Stimulated activated memory B cell treated with anti-CD40 and anti-IgM and Interleukin-4, amounts not matched to agents 10 μg/mL and 1 μg/mL and 100 μg/mL, for 72 hours (primary cell): ENCODE measurements at regions not wholly inside any gene's neighbourhood (a gene's known extent, or its start where the extent isn't known, plus 50 kb on each side); places are given as distances from the start of the nearest gene placed in this dataset.

Experiments used
- ATAC-seq: fragments of 150-1000 bp; cut with Tn5 transposase; 2 replicates; pipeline ENCODE4 v1.10.0; 2021
- H3K27ac Mint-ChIP-seq: one replicate; pipeline ENCODE4 v1.8.0; 2022; ENCODE audit warnings: mild to moderate bottlenecking, mixed read lengths
- H3K27me3 Mint-ChIP-seq: one replicate; pipeline ENCODE4 v1.8.0; 2022; ENCODE audit warnings: mixed read lengths
- H3K36me3 Mint-ChIP-seq: one replicate; pipeline ENCODE4 v1.8.0; 2022; ENCODE audit warnings: mixed read lengths
- H3K4me1 Mint-ChIP-seq: one replicate; pipeline ENCODE4 v1.8.0; 2022; ENCODE audit warnings: mixed read lengths
- H3K4me3 Mint-ChIP-seq: one replicate; pipeline ENCODE4 v1.8.0; 2022; ENCODE audit warnings: mild to moderate bottlenecking, moderate library complexity, mixed read lengths
- H3K9me3 Mint-ChIP-seq: one replicate; pipeline ENCODE4 v1.8.0; 2022; ENCODE audit warnings: mixed read lengths

DNA sequence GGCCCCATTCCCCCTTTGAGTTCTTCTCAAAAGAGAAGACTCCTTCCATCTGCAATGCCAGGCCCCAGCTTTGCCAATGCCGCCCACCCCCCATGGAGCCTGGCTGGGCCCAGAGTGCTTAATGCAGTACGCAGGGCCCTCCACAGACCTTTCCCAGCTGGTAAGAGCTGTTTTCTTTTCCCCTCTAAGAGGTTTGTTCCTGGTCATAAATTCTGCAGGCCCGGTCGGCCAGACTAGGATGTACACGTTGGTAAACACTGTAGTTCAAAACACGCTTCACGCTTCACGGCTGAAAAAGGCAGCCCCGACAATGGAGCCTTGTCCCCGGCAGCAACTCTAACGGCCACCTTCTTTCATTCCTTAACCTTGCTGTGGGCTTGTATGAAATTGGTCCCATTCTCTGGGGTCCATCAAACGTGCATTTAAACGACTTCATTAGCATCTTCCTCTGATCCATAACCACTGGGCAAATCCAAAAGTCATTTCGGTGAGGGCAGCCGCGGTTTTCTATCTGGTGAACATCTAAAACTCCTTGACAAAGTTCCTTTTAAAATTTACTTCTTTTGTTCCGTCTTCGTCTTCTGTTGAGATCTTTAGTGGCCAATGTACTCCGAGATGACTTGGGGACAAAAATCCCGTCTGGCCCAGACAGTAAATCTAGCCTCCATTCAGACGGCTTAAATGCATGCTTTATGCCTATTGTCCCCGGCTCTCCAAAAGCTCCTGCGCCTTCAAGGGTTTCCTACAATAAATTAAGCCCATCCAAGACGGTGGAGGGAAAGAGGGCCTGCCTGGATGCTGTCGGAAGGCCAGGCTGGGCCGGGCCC is 60.0 kb upstream of the MYEOV start:
- Mint-ChIP-seq H3K4me3 (no peak overlapping the region), H3K27me3 (peaks cover 43% of the 10 kb centered on the region), H3K27ac (no peak overlapping the region), H3K4me1 (peaks cover 8% of the 10 kb centered on the region), H3K9me3 (peaks cover 3% of the 10 kb centered on the region), H3K36me3 (no peaks in the 10 kb centered on the region)
- no peak for ATAC-seq

DNA sequence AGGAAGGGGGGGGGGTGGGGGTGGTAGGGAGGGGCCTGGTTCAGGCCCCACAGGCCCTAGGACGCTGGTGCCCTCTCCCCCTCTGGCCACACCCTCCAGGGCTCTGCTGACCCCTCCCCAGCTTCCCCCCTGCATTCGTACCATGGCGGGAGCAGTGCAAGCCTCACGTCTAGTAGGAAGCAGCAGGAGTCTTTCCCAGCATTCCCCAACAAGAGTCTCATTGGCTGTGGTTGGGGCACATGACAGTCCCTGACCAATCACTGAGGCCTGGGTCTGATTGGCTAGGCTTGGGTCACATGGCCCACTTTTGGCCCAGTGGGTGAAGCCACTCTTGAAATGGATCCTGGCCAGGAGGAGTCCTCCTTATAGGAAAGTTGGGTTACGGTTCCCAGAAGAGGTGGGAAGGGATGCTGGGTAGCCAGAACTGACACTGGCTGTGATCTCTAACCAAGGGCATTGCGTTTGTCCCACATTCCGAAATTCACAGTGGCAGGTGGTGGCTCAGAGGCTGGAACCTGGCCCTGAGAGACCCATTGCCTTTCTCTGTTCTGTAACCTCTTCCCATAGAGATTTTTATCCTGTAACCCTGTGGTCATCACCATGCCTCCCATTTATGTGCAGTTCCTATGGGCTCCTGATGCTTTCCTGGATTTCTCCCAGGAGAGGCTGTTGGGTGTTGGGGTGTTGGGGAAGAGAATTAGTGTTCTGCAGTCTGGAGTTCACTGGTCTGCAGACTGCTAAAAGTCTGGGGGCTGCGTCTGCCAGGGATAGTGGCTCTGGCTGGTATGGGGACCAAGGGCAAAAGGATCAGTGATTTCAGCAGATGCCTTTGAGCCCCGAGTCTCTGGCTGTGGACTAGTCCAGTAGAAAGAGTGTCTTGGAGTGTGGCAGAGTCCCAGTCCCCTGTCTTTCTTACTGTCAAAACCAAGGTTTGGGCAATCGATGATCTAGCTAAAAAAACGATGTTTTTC is 58.9 kb upstream of the MYEOV start:
- Mint-ChIP-seq H3K4me1 (peaks cover 17% of the 10 kb centered on the region), H3K27me3 (peaks cover 43% of the 10 kb centered on the region), H3K36me3 (no peaks in the 10 kb centered on the region), H3K4me3 (no peak overlapping the region), H3K27ac (no peak overlapping the region), H3K9me3 (peaks cover 3% of the 10 kb centered on the region)
- ATAC-seq, result no peak

DNA sequence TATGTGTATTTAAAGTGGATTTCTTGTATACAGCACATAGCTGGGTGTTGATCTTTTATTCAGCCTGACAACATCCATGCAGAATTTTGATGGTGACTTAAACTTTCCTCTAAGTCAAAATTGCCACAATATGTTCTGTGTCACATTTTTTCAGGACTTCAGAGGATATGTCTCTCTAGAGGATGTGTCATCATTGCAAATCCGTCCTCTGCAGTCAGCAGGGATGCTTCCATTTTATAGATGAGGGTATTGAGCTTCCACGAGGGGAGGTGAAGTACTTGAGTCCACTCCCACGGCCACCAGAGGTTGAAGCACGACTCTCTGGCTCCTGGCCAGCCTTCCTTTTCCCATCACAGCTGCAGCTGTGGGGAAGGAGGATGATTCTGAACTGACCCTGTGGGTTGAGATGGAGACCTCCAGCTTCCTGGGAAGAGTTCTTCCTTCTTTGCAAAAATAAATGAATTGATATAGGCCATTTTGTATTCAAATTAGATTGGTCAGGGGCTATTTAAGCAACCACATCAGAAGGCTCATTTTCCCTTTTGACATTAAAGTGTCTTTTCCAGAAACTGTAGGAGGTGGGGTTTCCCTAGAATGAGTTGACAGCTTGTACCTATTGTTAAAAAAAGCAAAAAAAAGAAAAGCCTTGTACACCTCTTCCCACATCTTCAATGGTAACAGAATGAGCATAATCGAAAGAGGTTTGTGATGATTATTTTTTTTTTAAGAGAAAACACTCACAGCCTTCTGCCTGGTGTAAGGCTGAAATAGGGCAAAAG is 55.2 kb upstream of the MYEOV start:
- H3K36me3 Mint-ChIP-seq, result no peaks in the 10 kb centered on the region
- peak; percentile 50 for ATAC-seq
- peaks cover 32% of the 10 kb centered on the region for H3K4me1 Mint-ChIP-seq
- H3K4me3 Mint-ChIP-seq, result no peak overlapping the region
- peak overlapping the region; percentile 37 for H3K27ac Mint-ChIP-seq
- peaks cover 21% of the 10 kb centered on the region for H3K27me3 Mint-ChIP-seq
- H3K9me3 Mint-ChIP-seq, result peaks cover 9% of the 10 kb centered on the region

DNA sequence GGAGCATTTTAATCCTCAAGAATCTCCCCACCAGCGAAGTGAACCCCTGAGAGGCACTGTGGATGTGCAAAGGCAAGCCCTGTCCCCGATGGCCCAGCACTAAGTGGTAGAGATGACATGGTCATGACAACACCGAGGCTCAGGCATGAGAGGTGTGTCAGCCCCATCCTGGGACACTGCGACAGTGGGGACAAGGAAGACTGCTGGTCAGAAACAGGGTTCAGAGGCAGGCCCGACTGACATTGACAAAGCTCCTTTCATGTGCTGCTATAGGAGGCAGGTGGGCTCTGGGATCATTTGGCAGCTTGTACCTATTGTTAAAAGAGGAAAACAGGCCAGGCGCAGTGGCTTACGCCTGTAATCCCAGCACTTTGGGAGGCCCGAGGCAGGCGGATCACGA is 54.3 kb upstream of the MYEOV start:
- peak overlapping the region; percentile 37 for H3K27ac Mint-ChIP-seq
- peaks cover 32% of the 10 kb centered on the region for H3K4me1 Mint-ChIP-seq
- H3K9me3 Mint-ChIP-seq, result peaks cover 9% of the 10 kb centered on the region

GRCh38 chr11:69240332-69241074 is 53.5 kb upstream of the MYEOV start:
- Mint-ChIP-seq H3K4me1 (peaks cover 32% of the 10 kb centered on the region), H3K36me3 (no peaks in the 10 kb centered on the region), H3K27me3 (peaks cover 21% of the 10 kb centered on the region), H3K27ac (no peak overlapping the region), H3K4me3 (no peak overlapping the region), H3K9me3 (peaks cover 9% of the 10 kb centered on the region)
- no peak for ATAC-seq

More for the DNA sequence above, 54.3 kb upstream of the MYEOV start:
- peaks cover 21% of the 10 kb centered on the region for H3K27me3 Mint-ChIP-seq
- H3K36me3 Mint-ChIP-seq, result no peaks in the 10 kb centered on the region
- no peak overlapping the region for H3K4me3 Mint-ChIP-seq
- no peak for ATAC-seq

DNA sequence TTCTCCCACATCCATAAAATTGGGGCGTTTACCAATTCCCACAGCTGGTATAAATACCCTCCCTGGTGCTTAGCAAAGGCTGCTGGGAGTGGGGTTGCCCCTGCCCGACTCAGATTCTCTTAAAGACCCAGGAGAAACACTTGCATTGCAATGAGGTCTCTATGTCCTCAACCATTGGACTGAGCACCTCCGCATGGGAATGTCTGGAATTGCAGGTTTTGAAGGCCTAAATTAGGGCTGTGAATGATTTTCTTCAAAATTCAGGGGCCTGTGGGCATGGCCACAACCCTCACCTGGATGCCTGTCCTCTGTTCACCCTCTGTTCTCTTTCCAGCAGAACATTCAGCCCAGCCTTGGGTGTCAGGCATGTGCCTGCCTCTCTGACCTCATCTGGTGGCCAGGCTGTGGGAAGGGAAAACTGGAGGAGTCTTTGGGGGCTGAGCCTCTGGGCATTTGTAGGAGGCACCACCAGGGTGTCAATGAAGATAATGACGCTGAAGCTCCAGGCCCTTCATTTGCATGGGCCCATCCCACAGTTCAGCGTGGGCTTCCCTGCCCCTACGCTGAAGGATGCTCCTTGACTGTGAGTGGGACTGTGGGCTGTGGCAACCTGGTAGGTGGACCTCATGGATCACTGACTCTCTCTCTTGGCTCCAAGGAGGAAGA is 52.7 kb upstream of the MYEOV start:
- no peaks in the 10 kb centered on the region for H3K36me3 Mint-ChIP-seq
- peaks cover 18% of the 10 kb centered on the region for H3K27me3 Mint-ChIP-seq
- peaks cover 9% of the 10 kb centered on the region for H3K9me3 Mint-ChIP-seq
- H3K4me1 Mint-ChIP-seq, result peaks cover 32% of the 10 kb centered on the region
- H3K27ac Mint-ChIP-seq, result no peak overlapping the region
- no peak for ATAC-seq
- no peak overlapping the region for H3K4me3 Mint-ChIP-seq

DNA sequence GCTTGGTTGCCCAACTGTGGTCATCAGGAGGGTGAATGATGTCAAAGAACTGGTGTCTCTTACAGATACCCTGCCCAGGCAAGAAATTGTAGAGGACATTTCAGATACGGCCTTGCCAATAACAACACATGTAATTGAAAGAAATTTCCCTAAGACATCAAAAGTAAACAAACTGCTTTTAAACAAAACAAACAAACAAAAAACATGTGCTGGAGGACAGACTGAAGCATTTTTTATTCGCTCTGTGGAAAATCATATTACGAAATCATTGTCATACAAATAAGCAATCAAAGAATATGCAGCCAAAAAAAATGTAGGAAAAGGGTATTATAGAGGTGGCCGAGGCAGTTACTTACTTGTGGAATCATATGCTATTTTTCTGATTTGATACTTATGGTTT is 52.1 kb upstream of the MYEOV start:
- no peak for ATAC-seq
- peaks cover 32% of the 10 kb centered on the region for H3K4me1 Mint-ChIP-seq
- H3K36me3 Mint-ChIP-seq, result no peaks in the 10 kb centered on the region
- H3K4me3 Mint-ChIP-seq, result no peak overlapping the region
- peaks cover 12% of the 10 kb centered on the region for H3K27me3 Mint-ChIP-seq
- no peak overlapping the region for H3K27ac Mint-ChIP-seq
- peaks cover 9% of the 10 kb centered on the region for H3K9me3 Mint-ChIP-seq

- H3K27ac Mint-ChIP-seq, result no peak overlapping the region
- peaks cover 8% of the 10 kb centered on the region for H3K27me3 Mint-ChIP-seq
- peaks cover 9% of the 10 kb centered on the region for H3K9me3 Mint-ChIP-seq
- H3K4me1 Mint-ChIP-seq, result peaks cover 32% of the 10 kb centered on the region
- no peak overlapping the region for H3K4me3 Mint-ChIP-seq
- no peaks in the 10 kb centered on the region for H3K36me3 Mint-ChIP-seq
- no peak for ATAC-seq
These were observed 51.6 kb upstream of the MYEOV start for GRCh38 chr11:69242266-69242920.

DNA sequence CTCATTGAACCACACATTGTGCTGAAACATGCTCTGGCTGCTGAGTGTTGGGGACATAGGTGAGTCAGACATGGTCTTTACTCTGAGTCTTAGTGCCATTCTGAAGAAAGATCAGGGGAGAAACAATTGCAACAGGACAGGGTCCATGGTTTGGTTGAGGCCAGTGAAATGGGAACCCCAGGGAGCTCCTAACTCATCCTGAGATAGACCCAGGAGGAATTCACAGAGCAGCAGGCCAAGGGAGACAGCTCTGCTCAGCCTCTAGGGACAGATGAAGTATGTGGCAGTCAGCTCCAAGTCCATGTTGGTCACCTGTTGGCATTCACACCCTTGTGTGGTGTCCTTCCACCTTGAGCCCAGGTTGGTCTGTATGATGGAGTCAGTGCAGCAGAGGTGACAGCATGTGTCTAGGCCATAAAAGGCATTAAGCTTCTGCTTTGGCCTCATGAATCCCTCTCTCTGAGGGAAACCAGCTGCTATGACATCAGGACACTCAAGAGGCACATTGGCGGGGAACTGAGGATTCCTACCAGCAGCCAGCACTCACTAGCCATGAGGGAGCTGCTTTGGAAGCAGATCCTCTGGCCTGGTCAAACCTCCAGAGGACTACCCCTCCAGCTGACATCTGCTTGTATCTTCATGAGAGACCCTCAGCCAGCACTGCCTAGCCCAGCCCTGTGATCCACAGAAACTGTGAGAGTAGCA is 50.3 kb upstream of the MYEOV start:
- H3K9me3 Mint-ChIP-seq, result peaks cover 6% of the 10 kb centered on the region
- H3K27ac Mint-ChIP-seq, result no peak overlapping the region
- no peaks in the 10 kb centered on the region for H3K36me3 Mint-ChIP-seq
- peaks cover 27% of the 10 kb centered on the region for H3K4me1 Mint-ChIP-seq
- H3K4me3 Mint-ChIP-seq, result no peak overlapping the region
- peaks cover 9% of the 10 kb centered on the region for H3K27me3 Mint-ChIP-seq
- no peak for ATAC-seq
